SK-N-SH treated with all-trans-retinoic acid at 6 μM for 48 hours (cell line): ENCODE measurements at regions not wholly inside any gene's neighbourhood (a gene's known extent, or its start where the extent isn't known, plus 50 kb on each side); places are given as distances from the start of the nearest gene placed in this dataset.

Experiments
- ATAC-seq: fragments of 200-7000 bp; cut with Tn5 transposase; 3 replicates; pipeline ENCODE4 v1.9.1; 2020; ENCODE audit warnings: mild to moderate bottlenecking, moderate library complexity
- ARNTL ChIP-seq: fragments of 450-650 bp; formaldehyde crosslinking; IDR thresholded peaks from 2 replicates; pipeline ENCODE4 v1.5.0; 2020; ENCODE audit warnings: low read depth, mild to moderate bottlenecking, moderate library complexity, borderline replicate concordance
- BACH2 ChIP-seq: fragments of 250-450 bp; sonication (Bioruptor Pico); IDR thresholded peaks from 2 replicates; pipeline ENCODE4 v1.9.0; 2021; ENCODE audit warnings: mild to moderate bottlenecking, borderline replicate concordance
- CSDC2 ChIP-seq: fragments of 250-450 bp; sonication (Bioruptor Pico); IDR thresholded peaks from 2 replicates; pipeline ENCODE4 v1.5.0; 2020; ENCODE audit warnings: mild to moderate bottlenecking, moderate library complexity
- ESRRG ChIP-seq: fragments of 250-450 bp; sonication (Bioruptor Pico); IDR thresholded peaks from 2 replicates; pipeline ENCODE4 v1.6.1; 2021; ENCODE audit warnings: mild to moderate bottlenecking
- GLIS3 ChIP-seq: fragments of 250-450 bp; sonication (Bioruptor Pico); IDR thresholded peaks from 2 replicates; pipeline ENCODE4 v1.5.0; 2020; ENCODE audit warnings: mild to moderate bottlenecking, moderate library complexity
- ISL1 ChIP-seq: fragments of 250-450 bp; sonication (Bioruptor Pico); IDR thresholded peaks from 2 replicates; pipeline ENCODE4 v2.1.2; 2022; ENCODE audit warnings: mild to moderate bottlenecking, moderate library complexity
- OSR1 ChIP-seq: fragments of 250-450 bp; sonication (Bioruptor Pico); IDR thresholded peaks from 2 replicates; pipeline ENCODE4 v1.8.0; 2022; ENCODE audit warnings: moderate library complexity, mild to moderate bottlenecking, inconsistent platforms
- PPARA ChIP-seq: fragments of 250-450 bp; sonication (Bioruptor Pico); IDR thresholded peaks from 2 replicates; pipeline ENCODE4 v1.5.0; 2020; ENCODE audit warnings: mild to moderate bottlenecking, borderline replicate concordance
- RARB ChIP-seq: fragments of 250-450 bp; sonication (Bioruptor Pico); IDR thresholded peaks from 2 replicates; pipeline ENCODE4 v1.8.0; 2021; ENCODE audit warnings: mild to moderate bottlenecking, moderate library complexity
- SNAI2 ChIP-seq: fragments of 250-450 bp; sonication (Bioruptor Pico); IDR thresholded peaks from 2 replicates; pipeline ENCODE4 v1.5.0; 2020; ENCODE audit warnings: mild to moderate bottlenecking, moderate library complexity
- TCF4 ChIP-seq: fragments of 250-450 bp; sonication (Bioruptor Pico); IDR thresholded peaks from 2 replicates; pipeline ENCODE4 v1.8.0; 2021; ENCODE audit warnings: mild to moderate bottlenecking, moderate library complexity, borderline replicate concordance
- TOX ChIP-seq: fragments of 250-450 bp; sonication (Bioruptor Pico); IDR thresholded peaks from 2 replicates; pipeline ENCODE4 v1.8.0; 2021; ENCODE audit warnings: mild to moderate bottlenecking, moderate library complexity, borderline replicate concordance
- ZC3H10 ChIP-seq: fragments of 250-450 bp; sonication (Bioruptor Pico); IDR thresholded peaks from 2 replicates; pipeline ENCODE4 v1.5.1; 2021; ENCODE audit warnings: mild to moderate bottlenecking, moderate library complexity
- ZFP30 ChIP-seq: fragments of 450-650 bp; formaldehyde crosslinking; IDR thresholded peaks from 2 replicates; pipeline ENCODE4 v1.5.0; 2022; ENCODE audit warnings: mild to moderate bottlenecking, moderate library complexity
- ZNF565 ChIP-seq: fragments of 450-650 bp; formaldehyde crosslinking; conservative IDR thresholded peaks from 2 replicates; pipeline ENCODE4 v1.5.0; 2020; ENCODE audit warnings: low read depth, mild to moderate bottlenecking, moderate library complexity
- ZNF70 ChIP-seq: fragments of 450-650 bp; formaldehyde crosslinking; IDR thresholded peaks from 2 replicates; pipeline ENCODE4 v1.5.0; 2020; ENCODE audit warnings: mild to moderate bottlenecking, moderate library complexity
- ZNF8 ChIP-seq: fragments of 450-650 bp; formaldehyde crosslinking; IDR thresholded peaks from 2 replicates; pipeline ENCODE4 v1.5.0; 2020; ENCODE audit warnings: mild to moderate bottlenecking, moderate library complexity
- TF ChIP-seq, protein P1 (sequence below): fragments of 250-450 bp; sonication (Bioruptor Pico); IDR thresholded peaks from 2 replicates; pipeline ENCODE4 v1.8.0; 2021; ENCODE audit warnings: low read depth, mild to moderate bottlenecking, moderate library complexity, borderline replicate concordance
- TF ChIP-seq, protein P2 (sequence below): fragments of 250-450 bp; sonication (Bioruptor Pico); IDR thresholded peaks from 2 replicates; pipeline ENCODE4 v1.5.0; 2020; ENCODE audit warnings: mild to moderate bottlenecking, moderate library complexity
- TF ChIP-seq, protein P3 (sequence below): fragments of 250-450 bp; sonication (Bioruptor Pico); IDR thresholded peaks from 2 replicates; pipeline ENCODE4 v1.5.1; 2021; ENCODE audit warnings: mild to moderate bottlenecking, moderate library complexity

DNA sequence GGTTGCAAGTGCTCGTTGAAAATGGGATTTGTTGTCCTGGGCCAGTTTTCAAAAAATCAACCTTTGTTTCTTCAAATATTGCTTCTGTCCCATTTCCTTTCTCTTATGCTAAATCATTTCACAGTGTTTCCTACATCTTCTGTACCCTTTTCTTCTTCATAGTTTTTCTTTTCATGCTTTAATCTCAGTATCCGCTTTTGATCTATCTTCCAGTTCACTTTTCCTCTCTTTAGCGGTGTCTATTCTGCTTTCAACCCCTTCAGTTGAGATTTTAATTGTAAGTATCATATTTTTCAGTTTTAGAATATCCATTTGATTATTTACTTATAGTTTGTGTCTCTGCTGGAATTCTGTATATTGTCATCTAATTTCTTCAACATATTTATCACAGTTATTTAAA is 311.7 kb upstream of the TPM1 start:
- no peak for ATAC-seq
- TF ChIP-seq ZFP30, result peak; percentile 97
- TF ChIP-seq, protein P1, sequence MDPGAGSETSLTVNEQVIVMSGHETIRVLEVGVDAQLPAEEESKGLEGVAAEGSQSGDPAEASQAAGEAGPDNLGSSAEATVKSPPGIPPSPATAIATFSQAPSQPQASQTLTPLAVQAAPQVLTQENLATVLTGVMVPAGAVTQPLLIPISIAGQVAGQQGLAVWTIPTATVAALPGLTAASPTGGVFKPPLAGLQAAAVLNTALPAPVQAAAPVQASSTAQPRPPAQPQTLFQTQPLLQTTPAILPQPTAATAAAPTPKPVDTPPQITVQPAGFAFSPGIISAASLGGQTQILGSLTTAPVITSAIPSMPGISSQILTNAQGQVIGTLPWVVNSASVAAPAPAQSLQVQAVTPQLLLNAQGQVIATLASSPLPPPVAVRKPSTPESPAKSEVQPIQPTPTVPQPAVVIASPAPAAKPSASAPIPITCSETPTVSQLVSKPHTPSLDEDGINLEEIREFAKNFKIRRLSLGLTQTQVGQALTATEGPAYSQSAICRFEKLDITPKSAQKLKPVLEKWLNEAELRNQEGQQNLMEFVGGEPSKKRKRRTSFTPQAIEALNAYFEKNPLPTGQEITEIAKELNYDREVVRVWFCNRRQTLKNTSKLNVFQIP, result no peak

DNA sequence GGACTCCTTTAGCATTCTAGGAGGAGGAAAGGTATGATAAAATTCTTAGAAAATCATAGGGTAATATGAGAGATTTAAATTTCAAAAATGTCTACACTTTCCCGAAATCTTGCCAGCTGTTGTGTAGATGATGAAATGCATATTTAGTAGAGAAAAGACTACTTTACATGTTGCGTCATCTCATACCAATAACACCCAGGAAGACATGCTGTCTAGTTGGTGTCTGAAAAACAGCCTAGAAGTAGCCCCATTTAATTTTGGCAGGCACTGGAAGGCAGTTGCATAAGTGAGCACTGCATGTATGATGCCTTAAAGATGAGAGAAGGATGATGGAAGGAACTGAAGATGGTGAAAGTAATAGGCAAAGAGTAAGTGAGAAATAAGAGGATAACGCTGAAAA is 310.5 kb upstream of the TPM1 start:
- no peak for ATAC-seq
- TF ChIP-seq, protein P1, result no peak
- TF ChIP-seq CSDC2 (CRISPR knock-in tag) (no peak), RARB (no peak), ZNF8 (CRISPR knock-in tag) (no peak), ZNF565 (no peak), ARNTL (no peak), ZC3H10 (CRISPR knock-in tag) (no peak), SNAI2 (CRISPR knock-in tag) (no peak), OSR1 (CRISPR knock-in tag) (no peak), GLIS3 (CRISPR knock-in tag) (no peak), ESRRG (CRISPR knock-in tag) (no peak)
- TF ChIP-seq, protein P2, sequence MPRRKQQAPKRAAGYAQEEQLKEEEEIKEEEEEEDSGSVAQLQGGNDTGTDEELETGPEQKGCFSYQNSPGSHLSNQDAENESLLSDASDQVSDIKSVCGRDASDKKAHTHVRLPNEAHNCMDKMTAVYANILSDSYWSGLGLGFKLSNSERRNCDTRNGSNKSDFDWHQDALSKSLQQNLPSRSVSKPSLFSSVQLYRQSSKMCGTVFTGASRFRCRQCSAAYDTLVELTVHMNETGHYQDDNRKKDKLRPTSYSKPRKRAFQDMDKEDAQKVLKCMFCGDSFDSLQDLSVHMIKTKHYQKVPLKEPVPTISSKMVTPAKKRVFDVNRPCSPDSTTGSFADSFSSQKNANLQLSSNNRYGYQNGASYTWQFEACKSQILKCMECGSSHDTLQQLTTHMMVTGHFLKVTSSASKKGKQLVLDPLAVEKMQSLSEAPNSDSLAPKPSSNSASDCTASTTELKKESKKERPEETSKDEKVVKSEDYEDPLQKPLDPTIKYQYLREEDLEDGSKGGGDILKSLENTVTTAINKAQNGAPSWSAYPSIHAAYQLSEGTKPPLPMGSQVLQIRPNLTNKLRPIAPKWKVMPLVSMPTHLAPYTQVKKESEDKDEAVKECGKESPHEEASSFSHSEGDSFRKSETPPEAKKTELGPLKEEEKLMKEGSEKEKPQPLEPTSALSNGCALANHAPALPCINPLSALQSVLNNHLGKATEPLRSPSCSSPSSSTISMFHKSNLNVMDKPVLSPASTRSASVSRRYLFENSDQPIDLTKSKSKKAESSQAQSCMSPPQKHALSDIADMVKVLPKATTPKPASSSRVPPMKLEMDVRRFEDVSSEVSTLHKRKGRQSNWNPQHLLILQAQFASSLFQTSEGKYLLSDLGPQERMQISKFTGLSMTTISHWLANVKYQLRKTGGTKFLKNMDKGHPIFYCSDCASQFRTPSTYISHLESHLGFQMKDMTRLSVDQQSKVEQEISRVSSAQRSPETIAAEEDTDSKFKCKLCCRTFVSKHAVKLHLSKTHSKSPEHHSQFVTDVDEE (CRISPR knock-in tag), result no peak

DNA sequence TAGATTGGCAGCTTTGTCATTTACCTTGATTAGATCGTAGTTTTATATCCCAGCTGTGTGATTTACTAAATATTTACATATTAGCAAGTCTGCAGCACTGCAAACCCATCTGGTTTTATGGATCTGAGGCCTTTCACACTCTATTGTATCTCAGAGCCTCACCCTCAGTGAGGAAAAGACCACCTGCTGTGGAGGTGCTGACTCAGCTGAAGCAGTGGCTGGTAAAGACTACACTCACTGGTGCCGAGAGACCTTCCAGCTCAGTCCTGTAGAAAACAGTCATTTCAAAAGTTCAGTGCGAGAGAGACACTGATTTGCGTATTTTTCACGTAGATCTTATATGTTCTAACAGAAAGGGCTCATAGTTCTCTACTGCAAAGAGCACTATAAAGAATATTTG is 307.8 kb upstream of the TPM1 start:
- no peak for TF ChIP-seq GLIS3 (CRISPR knock-in tag)
- TF ChIP-seq, all 23 proteins: peak for 0
- ATAC-seq, result no peak

DNA sequence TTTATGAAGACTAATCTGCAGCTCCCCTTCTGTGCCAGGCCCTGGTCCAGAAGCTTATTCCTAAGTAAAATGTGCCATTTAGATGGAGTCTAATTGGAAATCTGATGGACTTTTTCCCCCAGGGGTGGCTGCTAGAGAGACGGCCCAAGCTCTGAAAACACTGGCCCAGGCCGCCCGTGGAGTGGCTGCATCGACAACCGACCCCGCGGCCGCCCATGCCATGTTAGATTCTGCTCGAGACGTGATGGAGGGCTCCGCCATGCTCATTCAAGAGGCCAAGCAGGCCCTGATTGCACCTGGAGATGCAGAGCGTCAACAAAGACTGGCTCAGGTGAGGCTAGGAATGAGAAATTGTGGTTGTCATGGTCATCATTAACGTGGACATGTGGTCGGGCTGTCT is 305.8 kb upstream of the TPM1 start:
- TF ChIP-seq BACH2 (CRISPR knock-in tag) (no peak), GLIS3 (CRISPR knock-in tag) (no peak), TCF4 (CRISPR knock-in tag) (no peak), PPARA (CRISPR knock-in tag) (no peak), ZNF565 (no peak), OSR1 (CRISPR knock-in tag) (no peak)
- TF ChIP-seq, protein P1, result no peak
- TF ChIP-seq, all 23 proteins: peak for 0
- ATAC-seq, result no peak

DNA sequence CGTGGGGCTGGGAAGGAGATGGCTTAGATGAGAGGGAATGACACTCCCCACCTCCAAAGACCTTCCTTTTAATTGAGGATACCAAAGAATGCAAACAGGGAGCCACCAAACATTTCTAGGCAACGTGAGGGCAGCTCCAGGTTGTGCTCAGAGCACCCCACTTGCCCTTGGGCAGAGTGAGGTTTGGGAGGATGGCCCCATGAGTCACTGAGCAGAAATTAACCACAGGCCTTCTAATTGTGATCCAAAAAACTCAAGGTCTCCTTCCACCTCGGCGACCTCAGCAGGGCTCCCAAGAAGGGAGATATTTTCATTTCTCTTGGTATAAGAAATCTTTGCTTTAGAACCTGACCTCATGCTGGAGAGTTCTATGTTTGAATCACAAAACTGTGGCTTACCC is 305.0 kb upstream of the TPM1 start:
- TF ChIP-seq PPARA (CRISPR knock-in tag), result no peak
- no peak for TF ChIP-seq ZNF70 (CRISPR knock-in tag)
- TF ChIP-seq ISL1 (CRISPR knock-in tag), result no peak
- TF ChIP-seq TOX, result no peak
- no peak for TF ChIP-seq GLIS3 (CRISPR knock-in tag)
- TF ChIP-seq, protein P3, sequence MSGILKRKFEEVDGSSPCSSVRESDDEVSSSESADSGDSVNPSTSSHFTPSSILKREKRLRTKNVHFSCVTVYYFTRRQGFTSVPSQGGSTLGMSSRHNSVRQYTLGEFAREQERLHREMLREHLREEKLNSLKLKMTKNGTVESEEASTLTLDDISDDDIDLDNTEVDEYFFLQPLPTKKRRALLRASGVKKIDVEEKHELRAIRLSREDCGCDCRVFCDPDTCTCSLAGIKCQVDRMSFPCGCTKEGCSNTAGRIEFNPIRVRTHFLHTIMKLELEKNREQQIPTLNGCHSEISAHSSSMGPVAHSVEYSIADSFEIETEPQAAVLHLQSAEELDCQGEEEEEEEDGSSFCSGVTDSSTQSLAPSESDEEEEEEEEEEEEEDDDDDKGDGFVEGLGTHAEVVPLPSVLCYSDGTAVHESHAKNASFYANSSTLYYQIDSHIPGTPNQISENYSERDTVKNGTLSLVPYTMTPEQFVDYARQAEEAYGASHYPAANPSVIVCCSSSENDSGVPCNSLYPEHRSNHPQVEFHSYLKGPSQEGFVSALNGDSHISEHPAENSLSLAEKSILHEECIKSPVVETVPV, result no peak
- ATAC-seq, result no peak
